Left ventricle myocardium inferior (tissue), 1 donor: ENCODE measurements at regions not wholly inside any gene's neighbourhood (a gene's known extent, or its start where the extent isn't known, plus 50 kb on each side); places are given as distances from the start of the nearest gene placed in this dataset.
"Not testable (repeated sequence)": the region's sequence is repeated elsewhere in the genome, so short reads cannot be mapped to it uniquely, and the experiment has no call there.

Experiments used
- DNase-seq: peaks from one replicate; pipeline ENCODE4 v3.0.0-alpha.2; 2020
- H3K27ac ChIP-seq: fragments of 200-600 bp; replicated peaks from 2 replicates; pipeline ENCODE4 v1.8.0; 2021
- H3K27me3 ChIP-seq: fragments of 200-600 bp; 2 replicates; pipeline ENCODE4 v1.8.0; 2021; ENCODE audit warnings: low read depth
- H3K36me3 ChIP-seq: fragments of 200-600 bp; 2 replicates; pipeline ENCODE4 v1.8.0; 2021
- H3K4me1 ChIP-seq: fragments of 200-600 bp; 2 replicates; pipeline ENCODE4 v1.8.0; 2021
- H3K4me3 ChIP-seq: fragments of 200-600 bp; 2 replicates; pipeline ENCODE4 v1.8.0; 2021; ENCODE audit warnings: mild to moderate bottlenecking, moderate library complexity
- H3K9me3 ChIP-seq: fragments of 200-600 bp; replicated peaks from 2 replicates; pipeline ENCODE4 v1.8.0; 2021
- CTCF ChIP-seq: fragments of 200-600 bp; IDR thresholded peaks from 2 replicates; pipeline ENCODE4 v1.8.0; 2021; ENCODE audit warnings: antibody characterized with exemption, mild to moderate bottlenecking, borderline replicate concordance
- intact Hi-C: fragments of 100-400 bp; cut with micrococcal nuclease; formaldehyde crosslinking; loops from one replicate; pipeline ENCODE4 v1.11.0; 2022
- donor health status: DM: no; HTN: yes; CAD: no; lungs with severe emphysema.

DNA sequence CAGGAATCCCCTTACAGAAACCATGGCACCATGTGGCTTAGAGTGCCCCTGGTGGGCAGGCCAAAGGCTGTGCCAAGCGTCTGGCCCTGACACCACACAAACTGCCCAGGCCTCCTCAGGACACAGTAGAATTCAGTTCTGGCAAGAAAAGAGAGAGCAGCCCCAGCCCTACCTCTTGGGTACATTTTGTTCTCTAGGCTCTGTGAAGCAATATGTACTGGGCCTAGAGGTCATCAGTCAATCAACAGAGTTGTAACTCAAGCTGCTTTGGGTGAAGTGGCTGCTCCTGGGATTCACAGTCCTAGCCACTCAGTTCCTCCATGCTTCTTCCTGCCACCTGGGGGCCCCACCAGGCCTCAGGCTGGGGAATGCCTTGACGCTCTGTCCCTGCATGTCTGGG is 158.1 kb upstream of the MAMLD1 start:
- no peaks in the 10 kb centered on the region for H3K36me3 ChIP-seq
- no peak for DNase-seq
- H3K27ac ChIP-seq = no peak overlapping the region
- no peak for TF ChIP-seq CTCF
- no peak overlapping the region for H3K4me3 ChIP-seq
- H3K4me1 ChIP-seq = no peaks in the 10 kb centered on the region
- intact Hi-C loops = no loop called here
- peaks cover 4% of the 10 kb centered on the region for H3K27me3 ChIP-seq
- H3K9me3 ChIP-seq = no peaks in the 10 kb centered on the region

DNA sequence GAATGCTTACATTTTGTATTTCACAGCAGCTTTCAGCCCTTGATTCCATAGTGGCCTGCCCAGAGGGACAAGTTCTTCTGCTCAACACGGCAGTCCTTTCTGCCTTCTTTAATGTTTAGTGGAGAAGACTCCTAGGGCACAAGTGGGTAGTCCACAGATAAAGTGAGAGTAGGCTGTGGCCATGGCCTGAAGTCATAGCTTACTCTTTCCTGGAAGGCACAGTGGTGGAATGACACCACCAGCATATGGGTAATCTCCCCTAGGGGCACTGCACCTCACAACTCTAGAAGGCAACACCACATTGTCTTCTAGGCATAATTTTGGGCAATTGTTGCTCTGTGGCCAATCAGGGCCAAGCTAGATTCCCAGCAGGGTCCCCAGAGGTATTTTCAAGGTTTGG is 155.4 kb upstream of the MAMLD1 start:
- Histone ChIP-seq H3K4me1 (peaks cover 6% of the 10 kb centered on the region), H3K4me3 (no peak overlapping the region), H3K9me3 (no peaks in the 10 kb centered on the region), H3K36me3 (no peaks in the 10 kb centered on the region), H3K27ac (no peak overlapping the region), H3K27me3 (peaks cover 4% of the 10 kb centered on the region)
- intact Hi-C loops = no loop called here
- no peak for DNase-seq
- TF ChIP-seq CTCF = no peak

- DNase-seq = no peak
- TF ChIP-seq CTCF = no peak
- H3K36me3 ChIP-seq = no peaks in the 10 kb centered on the region
- H3K27ac ChIP-seq = no peak overlapping the region
- intact Hi-C loops = no loop called here
- peaks cover 16% of the 10 kb centered on the region for H3K4me1 ChIP-seq
- no peaks in the 10 kb centered on the region for H3K9me3 ChIP-seq
- peaks cover 4% of the 10 kb centered on the region for H3K27me3 ChIP-seq
- no peak overlapping the region for H3K4me3 ChIP-seq
These were observed 151.1 kb upstream of the MAMLD1 start for GRCh38 chrX:150211988-150212387.

GRCh38 chrX:150212672-150213480 is 150.2 kb upstream of the MAMLD1 start:
- H3K27ac ChIP-seq = peak overlapping the region; percentile 68
- TF ChIP-seq CTCF = peak; percentile 33
- no peaks in the 10 kb centered on the region for H3K36me3 ChIP-seq
- no peak overlapping the region for H3K4me3 ChIP-seq
- no peaks in the 10 kb centered on the region for H3K9me3 ChIP-seq
- intact Hi-C loops = no loop called here
- H3K27me3 ChIP-seq = peaks cover 2% of the 10 kb centered on the region
- peaks cover 16% of the 10 kb centered on the region for H3K4me1 ChIP-seq
- peak; percentile 48 for DNase-seq

GRCh38 chrX:150213481-150214030 is 149.6 kb upstream of the MAMLD1 start:
- intact Hi-C loops = no loop called here
- Histone ChIP-seq H3K4me1 (peaks cover 16% of the 10 kb centered on the region), H3K27ac (peak overlapping the region; percentile 68), H3K4me3 (no peak overlapping the region), H3K27me3 (no peaks in the 10 kb centered on the region), H3K36me3 (no peaks in the 10 kb centered on the region), H3K9me3 (no peaks in the 10 kb centered on the region)
- TF ChIP-seq CTCF = no peak
- DNase-seq = no peak

GRCh38 chrX:150216000-150216399 is 147.1 kb upstream of the MAMLD1 start:
- H3K4me3 ChIP-seq, H3K27me3 ChIP-seq, H3K9me3 ChIP-seq, intact Hi-C loops, DNase-seq, H3K27ac ChIP-seq, H3K36me3 ChIP-seq: not testable (repeated sequence)
- peaks cover 16% of the 10 kb centered on the region for H3K4me1 ChIP-seq
